Neural cell (in vitro differentiated cells): ENCODE measurements at regions not wholly inside any gene's neighbourhood (a gene's known extent, or its start where the extent isn't known, plus 50 kb on each side); places are given as distances from the start of the nearest gene placed in this dataset.

Experiments
- H2AFZ ChIP-seq: fragments of 200-600, 300-800 bp; sonication (generic), shearing (Covaris generic); 2 replicates; pipeline ENCODE4 v1.6.0; 2014; ENCODE audit warnings: low read depth, mild to moderate bottlenecking, antibody characterized with exemption, low read length, moderate library complexity
- H3F3A ChIP-seq: fragments of 200-600 bp; shearing (Covaris generic); 2 replicates; pipeline ENCODE4 v1.6.1; 2016; ENCODE audit warnings: mild to moderate bottlenecking, moderate library complexity, mixed read lengths, antibody characterized with exemption, low read length; ENCODE audit not compliant: insufficient read depth, poor library complexity, severe bottlenecking
- H3K27ac ChIP-seq: fragments of 200-600, 300-800 bp; sonication (generic), shearing (Covaris generic); 2 replicates; pipeline ENCODE4 v1.5.1; 2014; ENCODE audit warnings: mild to moderate bottlenecking, low read length, moderate library complexity
- H3K27me3 ChIP-seq: fragments of 300-800, 200-600 bp; sonication (generic), shearing (Covaris generic); 2 replicates; pipeline ENCODE4 v1.6.0; 2014; ENCODE audit warnings: mild to moderate bottlenecking, low read depth, low read length, moderate library complexity; ENCODE audit not compliant: insufficient read depth
- H3K36me3 ChIP-seq: fragments of 300-800, 200-600 bp; sonication (generic), shearing (Covaris generic); 2 replicates; pipeline ENCODE4 v1.5.1; 2014; ENCODE audit warnings: mild to moderate bottlenecking, antibody characterized with exemption, low read length, moderate library complexity; ENCODE audit not compliant: insufficient read depth
- H3K4me2 ChIP-seq: fragments of 300-800, 200-600 bp; sonication (generic), shearing (Covaris generic); 2 replicates; pipeline ENCODE4 v1.6.0; 2014; ENCODE audit warnings: mild to moderate bottlenecking, low read length
- H3K4me3 ChIP-seq: fragments of 300-800, 200-600 bp; sonication (generic), shearing (Covaris generic); 2 replicates; pipeline ENCODE4 v1.5.1; 2014; ENCODE audit warnings: mild to moderate bottlenecking, low read length, moderate library complexity
- H3K79me2 ChIP-seq: fragments of 200-600 bp; shearing (Covaris generic); replicated peaks from 2 replicates; pipeline ENCODE4 v1.6.0; 2014; ENCODE audit warnings: mild to moderate bottlenecking, low read length, moderate library complexity; ENCODE audit not compliant: insufficient read depth
- H3K9ac ChIP-seq: fragments of 300-800, 200-600 bp; sonication (generic), shearing (Covaris generic); 2 replicates; pipeline ENCODE4 v1.6.1; 2016; ENCODE audit warnings: mild to moderate bottlenecking, low read length, mixed read lengths
- H3K9me2 ChIP-seq: fragments of 200-600 bp; shearing (Covaris generic); 2 replicates; pipeline ENCODE4 v1.6.1; 2016; ENCODE audit warnings: mild to moderate bottlenecking, low read length, mixed read lengths; ENCODE audit not compliant: insufficient read depth
- H3K9me3 ChIP-seq: fragments of 200-600, 300-800 bp; sonication (generic), shearing (Covaris generic); 2 replicates; pipeline ENCODE4 v1.6.1; 2016; ENCODE audit warnings: mild to moderate bottlenecking, mixed run types, low read length, moderate library complexity, mixed read lengths
- H4K20me1 ChIP-seq: fragments of 200-600 bp; shearing (Covaris generic); 2 replicates; pipeline ENCODE4 v1.6.1; 2016; ENCODE audit warnings: mild to moderate bottlenecking, mixed run types; ENCODE audit not compliant: insufficient read depth
- EP300 ChIP-seq: fragments of 450-650 bp; conservative IDR thresholded peaks from 2 replicates; pipeline ENCODE4 v1.6.1; 2014; ENCODE audit warnings: antibody characterized with exemption, mild to moderate bottlenecking, moderate library complexity; ENCODE audit not compliant: poor library complexity, severe bottlenecking
- EZH2 ChIP-seq: fragments of 200-600, 300-800 bp; shearing (Covaris generic), sonication (generic); IDR thresholded peaks from 2 replicates; pipeline ENCODE4 v1.6.1; 2014; ENCODE audit warnings: antibody characterized with exemption, low read length, borderline replicate concordance, mild to moderate bottlenecking; ENCODE audit not compliant: insufficient read depth, poor library complexity, severe bottlenecking
- MXI1 ChIP-seq: fragments of 450-650 bp; conservative IDR thresholded peaks from 2 replicates; pipeline ENCODE4 v1.6.1; 2014; ENCODE audit warnings: antibody characterized with exemption, mild to moderate bottlenecking; ENCODE audit not compliant: poor library complexity, severe bottlenecking
- POLR2AphosphoS5 ChIP-seq: IDR thresholded peaks from 2 replicates; pipeline ENCODE4 v1.6.1; 2012
- RAD21 ChIP-seq: fragments of 450-650 bp; conservative IDR thresholded peaks from 2 replicates; pipeline ENCODE4 v1.6.1; 2014; ENCODE audit warnings: antibody characterized with exemption, mild to moderate bottlenecking, moderate library complexity
- REST ChIP-seq: IDR thresholded peaks from 2 replicates; pipeline ENCODE4 v1.6.1; 2012; ENCODE audit warnings: borderline replicate concordance
- SMC3 ChIP-seq: fragments of 450-650 bp; conservative IDR thresholded peaks from 2 replicates; pipeline ENCODE4 v1.6.1; 2014; ENCODE audit warnings: antibody characterized with exemption, mild to moderate bottlenecking, moderate library complexity; ENCODE audit not compliant: poor library complexity
- TAF1 ChIP-seq: IDR thresholded peaks from 2 replicates; pipeline ENCODE4 v1.6.1; 2012; ENCODE audit warnings: low read depth
- TF ChIP-seq, protein P1 (sequence below): fragments of 450-650 bp; IDR thresholded peaks from 2 replicates; pipeline ENCODE4 v1.5.1; 2014; ENCODE audit warnings: antibody characterized with exemption, mild to moderate bottlenecking, moderate library complexity; ENCODE audit not compliant: poor library complexity, severe bottlenecking

GRCh38 chr18:76633588-76634269 lies 138.7 kb upstream of the ZNF516 start:
- Histone ChIP-seq H3K4me2 (no peak overlapping the region), H3K9ac (no peak overlapping the region), H2AFZ (no peak overlapping the region), H3K27me3 (no peaks in the 10 kb centered on the region), H3K4me3 (no peak overlapping the region), H3K79me2 (no peaks in the 10 kb centered on the region), H3K27ac (no peak overlapping the region), H3F3A (no peaks in the 10 kb centered on the region), H3K9me2 (no peaks in the 10 kb centered on the region), H3K9me3 (no peaks in the 10 kb centered on the region), H4K20me1 (no peaks in the 10 kb centered on the region), H3K36me3 (no peaks in the 10 kb centered on the region)
- TF ChIP-seq MXI1 = no peak
- no peak for TF ChIP-seq TAF1
- no peak for TF ChIP-seq EP300
- TF ChIP-seq REST = no peak
- TF ChIP-seq SMC3 = no peak
- TF ChIP-seq EZH2 = no peak
- TF ChIP-seq POLR2AphosphoS5 = no peak
- TF ChIP-seq, protein P1, sequence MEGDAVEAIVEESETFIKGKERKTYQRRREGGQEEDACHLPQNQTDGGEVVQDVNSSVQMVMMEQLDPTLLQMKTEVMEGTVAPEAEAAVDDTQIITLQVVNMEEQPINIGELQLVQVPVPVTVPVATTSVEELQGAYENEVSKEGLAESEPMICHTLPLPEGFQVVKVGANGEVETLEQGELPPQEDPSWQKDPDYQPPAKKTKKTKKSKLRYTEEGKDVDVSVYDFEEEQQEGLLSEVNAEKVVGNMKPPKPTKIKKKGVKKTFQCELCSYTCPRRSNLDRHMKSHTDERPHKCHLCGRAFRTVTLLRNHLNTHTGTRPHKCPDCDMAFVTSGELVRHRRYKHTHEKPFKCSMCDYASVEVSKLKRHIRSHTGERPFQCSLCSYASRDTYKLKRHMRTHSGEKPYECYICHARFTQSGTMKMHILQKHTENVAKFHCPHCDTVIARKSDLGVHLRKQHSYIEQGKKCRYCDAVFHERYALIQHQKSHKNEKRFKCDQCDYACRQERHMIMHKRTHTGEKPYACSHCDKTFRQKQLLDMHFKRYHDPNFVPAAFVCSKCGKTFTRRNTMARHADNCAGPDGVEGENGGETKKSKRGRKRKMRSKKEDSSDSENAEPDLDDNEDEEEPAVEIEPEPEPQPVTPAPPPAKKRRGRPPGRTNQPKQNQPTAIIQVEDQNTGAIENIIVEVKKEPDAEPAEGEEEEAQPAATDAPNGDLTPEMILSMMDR = no peak
- TF ChIP-seq RAD21 = no peak

GRCh38 chr18:76627444-76627843 lies 132.4 kb upstream of the ZNF516 start:
- no peaks in the 10 kb centered on the region for H3K9me2 ChIP-seq
- no peaks in the 10 kb centered on the region for H3K36me3 ChIP-seq
- H3K27ac ChIP-seq = no peak overlapping the region
- no peak overlapping the region for H3K4me2 ChIP-seq
- H3K4me3 ChIP-seq = no peak overlapping the region
- no peak overlapping the region for H2AFZ ChIP-seq
- no peaks in the 10 kb centered on the region for H3F3A ChIP-seq
- no peaks in the 10 kb centered on the region for H4K20me1 ChIP-seq
- H3K9me3 ChIP-seq = no peaks in the 10 kb centered on the region
- H3K9ac ChIP-seq = no peak overlapping the region
- H3K79me2 ChIP-seq = no peaks in the 10 kb centered on the region
- H3K27me3 ChIP-seq = no peaks in the 10 kb centered on the region
- no peak for TF ChIP-seq RAD21

DNA sequence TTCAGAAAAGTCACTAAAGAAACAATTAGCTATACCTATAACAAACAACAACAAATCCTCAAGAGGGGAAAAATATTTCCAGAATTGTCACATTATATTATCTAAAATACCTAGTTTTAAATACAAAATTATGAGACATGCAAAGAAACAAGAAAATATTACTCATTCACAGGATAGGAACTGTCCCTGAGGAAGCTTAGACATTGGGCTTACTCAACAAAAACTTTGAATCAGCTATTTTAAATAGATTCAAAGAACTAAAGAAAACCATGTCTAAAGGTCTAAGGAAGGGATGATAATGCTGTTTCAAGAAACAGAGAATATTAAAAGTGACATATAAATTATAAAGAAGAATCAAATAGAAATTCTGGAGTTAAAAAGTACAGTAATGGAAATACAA lies 131.9 kb upstream of the ZNF516 start:
- Histone ChIP-seq H3K4me3 (no peak overlapping the region), H3K27ac (no peak overlapping the region), H2AFZ (no peak overlapping the region), H3K9me2 (no peaks in the 10 kb centered on the region), H3F3A (no peaks in the 10 kb centered on the region), H3K79me2 (no peaks in the 10 kb centered on the region), H3K36me3 (no peaks in the 10 kb centered on the region), H3K9me3 (no peaks in the 10 kb centered on the region), H3K9ac (no peak overlapping the region), H3K27me3 (no peaks in the 10 kb centered on the region), H4K20me1 (no peaks in the 10 kb centered on the region), H3K4me2 (no peak overlapping the region)
- no peak for TF ChIP-seq SMC3
- TF ChIP-seq TAF1 = no peak
- TF ChIP-seq EZH2 = no peak
- TF ChIP-seq POLR2AphosphoS5 = no peak
- TF ChIP-seq REST = no peak
- TF ChIP-seq EP300 = no peak
- TF ChIP-seq, protein P1 = no peak
